ENCODE measurements at regions not wholly inside any gene's neighbourhood (a gene's known extent, or its start where the extent isn't known, plus 50 kb on each side); places are given as distances from the start of the nearest gene placed in this dataset.
"Not testable (repeated sequence)": the region's sequence is repeated elsewhere in the genome, so short reads cannot be mapped to it uniquely, and the experiment has no call there.

GRCh38 chr3:6066397-6066796 is 794.5 kb upstream of the GRM7 start:
- H3K27ac Mint-ChIP-seq = no peak overlapping the region
- no peaks in the 10 kb centered on the region for H3K27me3 Mint-ChIP-seq (ENCODE audit: low read depth in 3 of 3)
- no peak for TF ChIP-seq CTCF (IDR thresholded peaks at IDR 0.05)
- H3K36me3 Mint-ChIP-seq = no peaks in the 10 kb centered on the region
- H3K27me3 ChIP-seq (ENCODE audit: control insufficient read depth in 2 of 2, insufficient read depth in 2 of 2, low read length in 2 of 2) = no peaks in the 10 kb centered on the region
- no peak overlapping the region for H3K4me3 Mint-ChIP-seq
- H3K9me3 Mint-ChIP-seq = peaks cover 0 to 10% (median 6%) of the 10 kb centered on the region in 7 donors
- no peak overlapping the region for H3K4me3 ChIP-seq (replicated peaks in 1 of 3; ENCODE audit: low read depth in 2 of 3, low read length in 3 of 3)
- intact Hi-C loops (cut with micrococcal nuclease) = no loop called here
- no peaks in the 10 kb centered on the region for H3K79me2 ChIP-seq (ENCODE audit: insufficient read depth, low read length)
- H3K4me1 Mint-ChIP-seq = no peaks in the 10 kb centered on the region
- H3K36me3 ChIP-seq (replicated peaks in 1 of 2; ENCODE audit: control insufficient read depth in 1 of 2, insufficient read depth in 2 of 2, low read length in 2 of 2) = no peaks in the 10 kb centered on the region
- no peaks in the 10 kb centered on the region for H3K4me1 ChIP-seq (ENCODE audit: control insufficient read depth in 1 of 2, insufficient read depth in 2 of 2, low read length in 2 of 2)
- 86% methylated on average over 1 of the region's 2 CpGs for WGBS (ENCODE audit: insufficient coverage)
- no peak for DNase-seq
- peaks cover 0 to 5% of the 10 kb centered on the region in 2 donors for H3K9me3 ChIP-seq (replicated peaks in 1 of 2; ENCODE audit: control insufficient read depth in 1 of 2, insufficient read depth in 1 of 2, low read length in 2 of 2)
- H3K9ac ChIP-seq (ENCODE audit: insufficient read depth, low read length, poor library complexity, severe bottlenecking) = no peak overlapping the region
- H3K4me2 ChIP-seq (replicated peaks; ENCODE audit: extremely low read depth, low read length, poor library complexity, severe bottlenecking) = no peak overlapping the region
- no peak overlapping the region for H2AFZ ChIP-seq (ENCODE audit: insufficient read depth, low read depth, low read length, poor library complexity, severe bottlenecking)
- H3K27ac ChIP-seq (ENCODE audit: low read depth in 1 of 2, low read length in 2 of 2) = no peak overlapping the region
- no peaks in the 10 kb centered on the region for H4K20me1 ChIP-seq (ENCODE audit: insufficient read depth, low read length)

- H3K9ac ChIP-seq (ENCODE audit: insufficient read depth, low read length, poor library complexity, severe bottlenecking); H2AFZ ChIP-seq (ENCODE audit: insufficient read depth, low read depth, low read length, poor library complexity, severe bottlenecking); H3K36me3 ChIP-seq (replicated peaks in 1 of 2; ENCODE audit: control insufficient read depth in 1 of 2, insufficient read depth in 2 of 2, low read length in 2 of 2); H3K4me1 Mint-ChIP-seq; H3K9me3 ChIP-seq (replicated peaks in 1 of 2; ENCODE audit: control insufficient read depth in 1 of 2, insufficient read depth in 1 of 2, low read length in 2 of 2); H4K20me1 ChIP-seq (ENCODE audit: insufficient read depth, low read length); H3K27me3 ChIP-seq (ENCODE audit: control insufficient read depth in 2 of 2, insufficient read depth in 2 of 2, low read length in 2 of 2); H3K36me3 Mint-ChIP-seq; H3K27ac ChIP-seq (ENCODE audit: low read depth in 1 of 2, low read length in 2 of 2); H3K79me2 ChIP-seq (ENCODE audit: insufficient read depth, low read length); DNase-seq; H3K27me3 Mint-ChIP-seq (ENCODE audit: low read depth in 3 of 3); H3K9me3 Mint-ChIP-seq; H3K4me2 ChIP-seq (replicated peaks; ENCODE audit: extremely low read depth, low read length, poor library complexity, severe bottlenecking); H3K4me1 ChIP-seq (ENCODE audit: control insufficient read depth in 1 of 2, insufficient read depth in 2 of 2, low read length in 2 of 2); H3K4me3 Mint-ChIP-seq; intact Hi-C loops (cut with micrococcal nuclease); H3K4me3 ChIP-seq (replicated peaks in 1 of 3; ENCODE audit: low read depth in 2 of 3, low read length in 3 of 3): not testable (repeated sequence)
- 93% methylated on average over 8 of the region's 17 CpGs for WGBS (ENCODE audit: insufficient coverage)
- peak overlapping the region in 1 of 7 donors; percentile 17 for H3K27ac Mint-ChIP-seq
Observed at GRCh38 chr3:6066868-6067578, 793.9 kb upstream of the GRM7 start.
